GM19240 (cell line): ENCODE measurements at regions not wholly inside any gene's neighbourhood (a gene's known extent, or its start where the extent isn't known, plus 50 kb on each side); places are given as distances from the start of the nearest gene placed in this dataset.
"Not testable (repeated sequence)": the region's sequence is repeated elsewhere in the genome, so short reads cannot be mapped to it uniquely, and the experiment has no call there.

Experiments used
- DNase-seq: peaks from one replicate; pipeline ENCODE4 v3.0.0; 2011; ENCODE audit warnings: low spot score; ENCODE audit not compliant: insufficient read length

DNA sequence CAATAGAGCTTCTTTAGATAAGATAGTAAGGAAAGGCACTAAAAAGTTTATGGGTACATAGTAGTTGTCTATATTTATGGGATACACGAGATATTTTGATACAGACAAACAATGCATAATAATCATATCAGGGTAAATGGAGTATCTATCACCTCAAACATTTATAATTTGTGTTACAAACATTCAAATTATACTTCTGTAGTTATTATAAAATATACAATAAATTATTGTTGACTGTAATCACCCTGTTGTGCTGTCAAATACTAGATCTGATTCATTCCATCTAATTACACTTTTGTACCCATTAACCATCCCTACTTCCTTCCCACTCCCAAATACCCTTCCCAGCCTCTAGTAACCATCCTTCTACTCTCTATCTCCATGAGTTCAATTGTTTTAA is 179.7 kb downstream of the FOXG1 start:
- DNase-seq: no peak

DNA sequence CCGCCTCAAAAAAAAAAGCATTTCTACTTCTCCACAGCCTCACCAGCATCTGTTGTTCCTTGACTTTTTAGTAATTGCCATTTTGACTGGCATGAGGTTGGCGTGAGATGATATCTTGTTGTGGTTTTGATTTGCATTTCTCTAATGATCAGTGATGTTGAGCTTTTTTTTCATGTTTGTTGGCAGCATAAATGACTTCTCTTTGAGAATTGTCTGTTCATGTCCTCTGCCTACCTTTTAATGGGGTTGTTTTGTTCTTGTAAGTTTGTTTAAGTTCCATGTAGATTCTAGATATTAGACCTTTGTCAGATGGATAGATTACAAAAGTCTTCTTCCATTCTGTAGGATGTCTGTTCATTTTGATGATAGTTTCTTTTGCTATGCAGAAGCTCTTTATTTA is 182.9 kb downstream of the FOXG1 start:
- DNase-seq: no peak

DNA sequence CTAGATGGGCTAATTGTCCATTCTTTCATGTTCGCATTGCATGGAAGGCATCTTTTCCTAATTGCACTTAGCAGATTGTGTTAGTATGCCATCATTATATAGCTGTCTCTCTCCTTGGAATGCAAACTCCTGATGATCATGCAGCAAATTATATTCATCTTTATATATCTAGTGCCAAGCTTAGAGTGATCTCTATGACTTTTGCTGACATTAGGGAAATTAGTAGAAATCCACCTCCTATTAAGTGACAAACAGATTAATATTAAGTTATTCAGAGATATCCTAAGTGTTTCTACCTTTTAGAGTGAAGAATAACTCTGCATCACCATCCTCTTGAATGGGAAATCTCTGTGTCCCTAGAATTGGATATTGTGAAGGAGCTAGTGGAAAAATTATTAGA is 185.6 kb downstream of the FOXG1 start:
- no peak for DNase-seq

DNA sequence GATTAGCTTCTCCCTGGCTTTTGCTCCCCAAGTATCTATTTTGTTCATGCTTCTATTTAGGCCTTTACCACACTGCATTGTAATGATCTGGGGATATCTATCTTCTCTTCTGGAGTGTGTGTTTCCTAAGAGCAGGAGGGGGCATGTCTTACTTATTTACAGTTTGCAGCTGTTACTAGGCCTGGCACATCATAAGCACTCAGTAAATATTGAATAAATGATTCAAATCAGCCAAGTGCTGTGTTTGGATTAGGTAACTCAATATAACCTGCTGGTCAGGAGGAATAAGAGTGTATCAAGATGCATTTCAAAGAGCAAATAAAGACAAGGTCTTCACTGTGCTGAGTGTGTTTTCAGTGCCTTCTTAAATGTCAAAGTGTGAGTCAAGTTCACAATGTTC is 186.1 kb downstream of the FOXG1 start:
- no peak for DNase-seq

DNA sequence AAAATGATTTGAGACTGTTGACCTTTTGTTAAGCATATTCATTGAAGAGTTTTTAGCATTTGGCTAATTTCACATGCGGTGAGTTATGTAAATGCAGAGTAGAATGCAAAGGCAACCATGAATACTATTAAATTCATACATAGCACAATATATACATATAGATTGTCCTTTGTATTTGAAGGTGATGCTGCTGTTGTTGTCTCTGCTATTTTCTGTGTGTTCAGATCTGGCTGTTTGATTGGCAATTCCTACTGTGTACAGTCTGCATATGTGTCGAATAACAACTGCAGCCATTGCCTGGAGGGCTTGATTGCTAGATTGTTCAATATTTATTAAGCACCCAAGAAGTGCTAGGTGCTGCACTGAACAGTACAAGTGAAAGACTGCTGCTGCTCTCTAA is 187.4 kb downstream of the FOXG1 start:
- DNase-seq: no peak

DNA sequence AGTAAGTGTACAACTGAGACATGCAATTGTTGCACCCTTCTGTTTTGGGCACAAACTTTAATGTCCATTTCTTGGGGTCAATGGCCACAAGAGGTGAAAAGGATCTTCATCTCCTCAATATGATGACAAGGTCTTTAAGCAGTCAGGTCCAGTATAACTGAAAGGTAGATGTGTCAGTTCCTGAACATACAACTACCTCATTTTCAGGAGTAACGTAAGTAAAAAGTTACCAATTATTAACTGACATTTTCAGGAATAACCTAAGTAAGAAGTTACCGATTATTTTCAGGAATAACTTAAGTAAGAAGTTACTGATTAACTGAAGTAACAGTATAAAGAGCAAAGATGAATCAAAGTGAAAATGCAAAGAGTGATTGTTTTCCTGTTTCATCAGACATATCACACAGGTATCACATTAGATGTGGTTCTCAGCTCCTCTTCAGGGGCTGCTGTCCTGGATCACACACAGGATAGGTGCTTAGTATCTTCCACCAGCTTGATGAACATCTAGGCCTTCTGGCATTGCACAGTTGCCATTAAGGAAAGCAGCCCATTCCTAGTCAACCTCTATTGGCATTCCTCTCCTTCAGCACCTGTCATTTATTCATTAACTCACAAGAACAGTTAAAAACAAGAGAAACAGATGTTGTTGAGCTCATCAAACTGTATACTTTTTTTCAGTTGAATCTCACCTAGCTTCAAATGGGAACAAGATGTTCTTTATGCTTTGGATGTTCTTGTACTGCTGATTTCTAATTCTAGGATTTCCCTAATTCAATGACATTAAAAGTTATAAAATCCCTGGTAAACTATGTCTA is 200.0 kb downstream of the FOXG1 start:
- DNase-seq: no peak

DNA sequence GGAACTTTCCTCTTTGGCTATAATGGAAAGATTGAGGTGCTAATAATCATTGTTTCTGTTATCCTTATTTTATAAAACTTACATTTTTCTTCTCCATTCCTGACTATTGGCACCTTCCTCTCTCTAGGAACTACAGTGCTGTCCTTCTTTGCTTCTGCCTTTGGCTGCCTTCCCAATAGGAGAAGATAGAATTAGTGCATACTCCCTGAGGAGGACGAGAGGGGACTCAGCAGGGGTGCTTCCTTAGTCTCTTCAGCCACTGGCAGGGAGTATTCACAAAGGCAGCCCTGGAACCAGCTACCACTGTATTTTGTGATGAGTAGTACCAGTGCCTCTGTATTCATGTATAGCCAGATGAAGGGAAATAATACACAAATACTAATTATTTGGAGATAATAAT is 208.5 kb downstream of the FOXG1 start:
- DNase-seq: no peak

DNA sequence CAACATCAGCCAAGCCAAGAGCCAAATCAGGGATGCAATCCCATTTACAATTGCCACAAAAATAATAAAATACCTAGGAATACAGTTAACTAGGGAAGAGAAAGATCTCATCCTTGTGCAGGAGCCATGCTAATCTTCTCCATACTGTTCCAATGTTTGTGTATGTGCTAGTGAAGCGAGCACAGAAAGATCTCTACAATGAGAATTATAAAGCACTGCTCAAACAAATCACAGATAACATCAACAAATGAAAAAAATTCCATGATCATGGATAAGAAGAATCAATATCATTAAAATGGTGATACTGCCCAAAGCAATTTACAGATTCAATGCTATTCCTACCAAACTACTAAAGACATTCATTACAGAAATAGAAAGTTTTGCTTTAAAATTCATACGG is 215.6 kb downstream of the FOXG1 start:
- no peak for DNase-seq

DNA sequence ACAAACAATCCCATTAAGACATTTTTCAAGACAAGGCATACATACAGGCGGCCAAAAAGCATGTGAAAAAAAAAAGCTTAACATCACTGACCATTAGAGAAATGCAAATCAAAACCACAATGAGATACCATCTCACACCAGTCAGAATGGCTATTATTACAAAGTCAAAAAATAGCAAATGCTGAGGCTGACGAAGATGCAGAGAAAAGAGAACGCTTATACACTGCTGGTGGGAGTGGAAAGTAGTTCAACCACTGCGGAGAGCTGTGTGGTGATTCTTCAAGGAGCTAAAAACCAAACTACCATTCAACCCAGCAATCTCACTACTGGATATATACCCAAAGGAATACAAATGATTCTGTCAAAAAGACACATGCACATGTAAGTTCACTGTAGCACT is 216.7 kb downstream of the FOXG1 start:
- DNase-seq: no peak

DNA sequence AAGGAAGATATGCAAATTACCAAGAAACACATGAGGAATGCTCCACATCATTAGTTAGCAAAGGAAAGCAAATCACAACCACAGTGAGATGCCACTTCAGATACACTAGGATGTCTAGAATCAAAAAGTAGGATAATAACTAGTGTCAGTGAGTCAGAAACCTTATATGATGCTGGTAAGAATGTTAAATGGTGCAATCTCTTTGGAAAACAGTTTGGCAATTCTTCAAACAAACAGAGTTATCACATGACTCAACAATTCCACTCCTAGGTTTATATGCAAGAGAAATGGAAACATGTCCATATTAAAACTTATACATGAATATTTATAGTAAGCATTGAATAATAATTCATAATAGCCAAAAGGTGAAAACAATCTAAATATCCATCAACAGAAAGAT is 220.9 kb downstream of the FOXG1 start:
- DNase-seq: no peak

DNA sequence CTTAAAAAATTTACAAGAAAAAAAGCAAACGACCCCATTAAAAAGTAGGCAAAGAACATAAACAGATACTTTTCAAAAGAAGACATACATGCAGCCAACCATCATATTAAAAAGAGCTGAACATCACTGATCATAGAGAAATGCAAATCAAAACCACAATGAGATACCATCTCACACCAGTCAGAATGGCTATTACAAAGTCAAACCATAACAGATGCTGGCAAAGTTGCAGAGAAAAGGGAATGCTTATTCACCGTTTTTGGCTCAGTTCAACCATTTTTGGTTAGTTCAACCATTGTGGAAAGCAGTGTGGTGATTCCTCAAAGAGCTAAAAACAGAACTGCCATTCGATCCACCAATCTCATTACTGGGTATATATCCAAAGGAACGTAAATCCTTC is 230.6 kb downstream of the FOXG1 start:
- not testable (repeated sequence) for DNase-seq

DNA sequence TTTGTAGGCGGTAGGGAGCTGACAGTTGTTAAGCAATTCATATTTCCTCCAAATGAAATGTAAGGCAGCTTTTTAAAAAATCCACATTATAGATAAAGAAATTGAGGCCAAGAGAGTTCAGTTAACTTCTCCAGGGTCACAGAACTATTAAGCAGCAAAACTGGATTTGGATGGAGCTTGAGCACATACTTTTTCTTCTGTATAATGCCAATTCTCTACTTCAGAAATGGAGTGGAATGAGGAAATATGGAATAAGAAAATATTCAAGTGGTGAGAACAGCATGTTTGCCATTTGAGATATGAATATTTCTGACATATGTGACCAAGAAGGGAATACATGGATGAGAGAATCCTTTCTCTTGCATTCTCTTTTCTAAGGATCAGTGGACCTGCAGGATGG is 233.1 kb downstream of the FOXG1 start:
- DNase-seq: no peak

DNA sequence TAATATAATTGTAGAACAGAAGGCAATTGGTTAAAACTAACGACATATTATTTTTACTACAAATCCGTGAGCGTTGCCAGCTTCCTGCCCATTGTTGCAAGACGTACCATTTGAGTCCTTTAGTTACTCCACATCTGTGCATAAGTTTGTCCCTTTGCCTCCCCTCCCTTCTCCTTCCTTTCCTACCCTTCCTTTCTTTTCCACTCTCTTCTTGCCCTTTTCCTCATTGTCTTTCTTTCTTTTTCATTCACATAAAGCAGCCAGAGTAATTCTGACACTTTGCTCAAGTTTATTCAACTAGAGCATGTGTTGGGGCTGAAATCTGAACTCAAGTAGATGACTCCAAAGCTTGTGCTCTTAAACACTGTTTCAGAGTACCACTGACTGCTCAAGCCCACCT is 239.1 kb downstream of the FOXG1 start:
- DNase-seq: no peak

DNA sequence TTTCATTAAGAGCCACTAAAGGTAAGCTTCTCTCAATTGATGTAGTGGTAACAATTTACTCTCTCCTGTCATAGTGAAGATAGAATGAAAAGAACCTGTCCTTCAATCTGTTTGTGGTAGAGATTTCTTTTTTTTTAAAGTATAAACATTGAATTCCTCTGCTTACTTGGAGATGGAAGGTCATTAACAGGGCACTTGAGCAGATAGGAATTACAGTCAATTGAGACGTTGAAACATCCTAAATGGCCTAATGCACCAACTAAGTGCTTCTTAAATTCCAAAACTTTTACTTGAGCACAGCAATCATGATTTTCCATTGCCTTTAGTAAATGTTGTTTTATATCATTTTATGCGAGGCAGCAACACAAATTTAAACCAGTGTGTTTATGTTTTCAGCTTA is 241.4 kb downstream of the FOXG1 start:
- no peak for DNase-seq

DNA sequence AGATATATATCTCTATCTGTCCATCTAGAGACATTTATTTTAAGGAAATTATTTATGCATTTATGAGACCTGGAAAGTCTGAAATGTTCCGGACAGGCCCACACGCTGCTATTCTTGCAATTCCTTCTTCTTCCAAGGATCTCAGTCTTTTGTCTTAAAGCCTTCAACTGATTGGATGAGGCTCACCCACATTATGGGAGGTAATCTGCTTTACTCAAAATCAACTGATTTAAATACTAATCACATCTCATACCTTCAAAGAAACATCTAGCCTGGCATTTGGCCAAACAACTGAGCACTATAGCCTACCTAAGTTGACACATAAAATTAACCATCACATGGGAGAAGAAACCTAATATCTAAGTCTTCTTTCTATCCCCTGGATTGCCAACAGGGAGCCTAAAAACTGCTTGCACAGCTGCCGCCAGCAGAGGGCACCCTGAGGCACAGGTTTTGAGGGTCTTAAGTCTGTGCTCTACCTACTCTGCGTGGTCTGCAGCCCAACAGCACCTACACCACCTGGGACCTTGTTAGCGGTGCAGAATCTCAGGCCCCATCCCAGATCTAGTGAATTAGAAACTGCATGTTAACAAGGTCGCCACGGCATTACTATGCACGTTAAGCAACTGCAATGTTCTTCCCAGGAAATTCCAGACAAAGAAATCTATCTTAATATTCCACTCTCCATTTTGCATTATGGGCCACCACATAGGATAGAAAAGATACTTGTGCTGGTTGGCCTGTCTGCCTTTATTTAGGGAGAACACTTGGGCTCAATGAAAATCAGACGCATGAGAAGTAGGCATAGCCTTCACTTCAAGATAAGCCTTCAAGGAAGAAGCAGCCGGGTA is 249.7 kb downstream of the FOXG1 start:
- DNase-seq: no peak

DNA sequence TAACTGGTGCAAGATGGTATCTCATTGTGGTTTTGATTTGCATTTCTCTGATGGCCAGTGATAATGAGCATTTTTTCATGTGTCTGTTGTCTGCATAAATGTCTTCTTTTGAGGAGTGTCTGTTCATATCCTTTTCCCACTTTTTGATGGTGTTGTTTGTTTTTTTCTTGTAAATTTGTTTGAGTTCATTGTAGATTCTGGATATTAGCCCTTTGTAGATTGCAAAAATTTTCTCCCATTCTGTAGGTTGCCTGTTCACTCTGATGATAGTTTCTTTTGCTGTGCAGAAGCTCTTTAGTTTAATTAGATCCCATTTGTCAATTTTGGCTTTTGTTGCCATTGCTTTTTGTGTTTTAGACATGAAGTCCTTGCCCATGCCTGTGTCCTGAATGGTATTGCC is 256.9 kb downstream of the FOXG1 start:
- DNase-seq: not testable (repeated sequence)

DNA sequence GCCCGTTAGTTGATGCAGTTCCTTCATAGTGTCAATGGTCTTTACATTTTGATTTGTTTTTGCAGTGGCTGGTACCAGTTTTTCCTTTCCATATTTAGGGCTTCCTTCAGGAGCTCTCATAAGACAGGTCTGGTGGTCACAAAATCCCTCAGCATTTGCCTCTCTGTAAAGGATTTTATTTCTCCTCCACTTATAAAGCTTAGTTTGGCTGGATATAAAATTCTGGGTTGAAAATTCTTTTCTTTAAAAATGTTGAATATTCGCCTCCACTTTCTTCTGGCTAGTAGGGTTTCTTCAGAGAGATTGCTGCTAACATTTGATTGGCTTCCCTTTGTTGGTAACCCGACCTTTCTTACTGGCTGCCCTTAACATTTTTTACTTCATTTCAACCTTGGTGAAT is 260.9 kb downstream of the FOXG1 start:
- DNase-seq: not testable (repeated sequence)

DNA sequence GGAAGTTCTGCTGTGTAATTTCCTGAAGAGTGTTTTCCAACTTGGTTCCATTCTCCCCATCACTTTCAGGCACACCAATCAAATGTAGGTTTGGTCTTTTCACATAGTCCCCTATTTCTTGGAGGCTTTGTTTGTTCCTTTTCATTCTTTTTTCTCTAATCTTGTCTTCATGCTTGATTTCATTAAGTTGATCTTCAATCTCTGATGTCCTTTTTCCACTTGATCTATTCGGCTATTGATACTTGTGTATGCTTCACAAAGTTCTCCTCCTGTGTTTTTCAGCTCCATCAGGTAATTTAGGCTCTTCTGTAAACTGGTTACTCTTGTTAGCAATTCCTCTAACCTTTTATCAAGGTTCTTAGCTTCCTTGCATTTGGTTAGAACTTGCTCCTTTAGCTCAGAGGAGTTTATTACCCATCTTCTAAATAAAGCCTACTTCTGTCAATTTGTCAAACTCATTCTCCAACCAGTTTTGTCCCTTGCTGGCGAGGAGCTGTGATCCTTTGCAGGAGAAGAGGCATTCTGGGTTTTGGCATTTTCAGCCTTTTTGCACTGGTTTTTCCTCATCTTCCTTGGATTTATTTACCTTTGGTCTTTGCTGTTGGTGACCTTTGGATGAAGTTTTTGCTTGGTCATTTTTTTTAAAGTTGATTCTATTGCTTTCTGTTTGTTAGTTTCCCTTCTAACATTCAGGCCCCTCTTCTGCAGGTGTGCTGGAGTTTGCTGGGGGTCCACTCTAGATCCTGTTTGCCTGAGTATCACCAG is 261.5 kb downstream of the FOXG1 start:
- not testable (repeated sequence) for DNase-seq

DNA sequence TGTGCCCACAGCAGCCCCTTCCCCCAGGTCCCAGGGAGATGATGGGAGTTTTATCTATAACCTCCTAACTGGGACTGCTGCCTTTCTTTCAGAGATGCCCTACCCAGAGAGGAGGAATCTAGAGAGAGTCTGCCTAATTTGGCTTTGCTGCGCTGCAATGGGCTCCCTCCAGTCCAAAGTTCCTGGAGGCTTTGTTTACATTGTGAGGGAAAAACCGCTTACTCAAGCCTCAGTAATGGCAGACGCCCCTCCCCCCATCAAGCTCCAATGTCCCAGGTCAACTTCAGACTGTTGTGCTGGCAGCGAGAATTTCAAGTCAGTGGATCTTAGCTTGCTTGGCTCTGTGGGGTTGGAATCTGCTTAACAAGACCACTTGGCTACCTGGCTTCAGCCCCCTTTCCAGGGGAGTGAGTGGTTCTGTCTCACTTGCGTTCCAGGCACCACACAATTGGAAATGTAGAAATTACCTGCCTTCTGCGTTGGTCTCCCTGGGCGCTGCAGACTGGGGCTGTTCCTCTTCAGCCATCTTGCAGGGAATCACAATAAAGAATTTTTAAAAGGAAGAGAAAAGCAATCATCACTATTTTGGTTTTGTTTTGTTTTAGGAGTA is 262.5 kb downstream of the FOXG1 start:
- no peak for DNase-seq

DNA sequence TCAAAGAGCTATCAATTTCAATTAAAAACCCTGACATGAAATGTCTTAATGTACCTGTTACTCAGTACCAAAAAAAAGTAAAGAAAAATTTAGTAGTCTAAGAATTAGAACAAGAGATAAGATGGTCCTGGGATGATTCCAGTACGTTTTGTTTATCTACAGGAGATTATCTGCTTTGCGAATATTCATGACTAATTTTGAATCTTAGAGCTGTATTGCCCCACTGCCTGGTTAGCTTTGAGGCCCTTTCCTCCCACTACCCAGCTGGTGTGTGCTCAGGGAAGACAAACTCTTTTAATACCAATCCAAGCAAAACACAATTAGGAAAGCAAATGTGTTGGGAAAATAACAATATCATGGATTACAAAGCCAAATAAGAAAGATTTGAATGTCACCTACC is 263.5 kb downstream of the FOXG1 start:
- no peak for DNase-seq

DNA sequence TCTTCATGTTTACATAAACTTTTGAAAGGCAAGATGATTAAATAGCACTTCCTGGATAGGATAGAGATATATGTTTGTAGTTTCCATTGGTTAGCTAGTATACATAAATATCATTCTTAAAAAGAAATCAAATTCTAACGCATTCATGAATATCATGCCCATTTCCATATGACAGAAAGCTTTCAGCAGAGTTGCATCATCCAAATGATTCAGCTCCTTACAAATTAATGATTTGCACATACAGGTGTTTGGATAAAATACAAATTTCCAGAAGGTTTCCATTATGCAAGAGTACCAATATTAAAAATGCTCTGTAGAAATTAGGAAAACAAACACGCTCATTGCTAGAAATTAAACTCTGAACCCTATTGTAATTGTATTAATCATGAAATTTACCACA is 264.4 kb downstream of the FOXG1 start:
- DNase-seq: no peak

DNA sequence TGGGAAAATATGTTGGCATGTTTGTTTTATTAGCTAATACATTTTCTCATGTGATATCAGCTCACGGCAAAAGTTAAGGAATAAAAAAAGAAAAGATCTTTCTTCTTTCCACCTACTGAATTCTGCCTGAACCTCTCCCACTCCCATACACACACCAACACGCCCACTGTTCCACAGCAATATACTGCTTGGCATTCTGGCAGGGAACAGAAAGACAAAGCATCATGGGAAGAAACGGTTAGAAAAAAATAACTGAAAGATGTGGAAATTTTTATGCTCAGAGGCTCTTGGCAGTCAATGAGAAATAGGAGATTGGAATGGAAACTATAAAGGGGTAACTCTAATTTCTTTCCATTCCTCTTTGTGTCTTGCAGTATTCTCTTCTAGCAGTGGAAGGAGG is 268.5 kb downstream of the FOXG1 start:
- no peak for DNase-seq
